H9 (cell line): ENCODE measurements at regions not wholly inside any gene's neighbourhood (a gene's known extent, or its start where the extent isn't known, plus 50 kb on each side); places are given as distances from the start of the nearest gene placed in this dataset.

ENCODE experiments used
- DNase-seq: peaks from one replicate; pipeline ENCODE4 v3.0.0-alpha.2; 2017
- H2AFZ ChIP-seq: one replicate; pipeline ENCODE4 v1.6.1; 2013; ENCODE audit warnings: mild to moderate bottlenecking, low read length, control low read depth, moderate library complexity
- H2AK5ac ChIP-seq: 2 replicates; pipeline ENCODE4 v1.6.1; 2013; ENCODE audit warnings: low read length, control low read depth, mixed read lengths; ENCODE audit not compliant: insufficient read length
- H2BK120ac ChIP-seq: one replicate; pipeline ENCODE4 v1.6.1; 2013; ENCODE audit warnings: low read depth, mild to moderate bottlenecking, low read length, control low read depth, inconsistent platforms; ENCODE audit not compliant: poor library complexity, severe bottlenecking
- H2BK12ac ChIP-seq: 2 replicates; pipeline ENCODE4 v1.6.1; 2013; ENCODE audit warnings: low read length, control low read depth, mixed read lengths, low read depth; ENCODE audit not compliant: insufficient read length
- H2BK15ac ChIP-seq: 2 replicates; pipeline ENCODE4 v1.6.1; 2013; ENCODE audit warnings: low read depth, low read length, control low read depth
- H2BK20ac ChIP-seq: one replicate; pipeline ENCODE4 v1.6.1; 2013; ENCODE audit warnings: low read depth, mild to moderate bottlenecking, low read length, control low read depth, inconsistent platforms; ENCODE audit not compliant: poor library complexity, severe bottlenecking
- H2BK5ac ChIP-seq: 2 replicates; pipeline ENCODE4 v1.6.1; 2013; ENCODE audit warnings: low read length, control low read depth, mixed read lengths; ENCODE audit not compliant: insufficient read length
- H3K14ac ChIP-seq: 2 replicates; pipeline ENCODE4 v1.6.1; 2013; ENCODE audit warnings: low read length, control low read depth; ENCODE audit not compliant: insufficient read depth
- H3K18ac ChIP-seq: 2 replicates; pipeline ENCODE4 v1.6.1; 2013; ENCODE audit warnings: low read depth, mild to moderate bottlenecking, mixed read lengths, low read length, control low read depth; ENCODE audit not compliant: insufficient read length
- H3K23ac ChIP-seq: 2 replicates; pipeline ENCODE4 v1.6.1; 2013; ENCODE audit warnings: low read length, control low read depth, mixed read lengths, low read depth; ENCODE audit not compliant: insufficient read length
- H3K23me2 ChIP-seq: 2 replicates; pipeline ENCODE4 v1.6.1; 2013; ENCODE audit warnings: low read depth, mild to moderate bottlenecking, mixed read lengths, low read length, control low read depth; ENCODE audit not compliant: insufficient read length, poor library complexity, severe bottlenecking
- H3K27ac ChIP-seq: 2 replicates; pipeline ENCODE4 v1.5.1; 2013; ENCODE audit warnings: low read length, control low read depth, mixed read lengths, low read depth; ENCODE audit not compliant: insufficient read length
- H3K27me3 ChIP-seq: 2 replicates; pipeline ENCODE4 v1.6.1; 2013; ENCODE audit warnings: low read length, control low read depth, inconsistent platforms; ENCODE audit not compliant: insufficient read depth
- H3K4ac ChIP-seq: 2 replicates; pipeline ENCODE4 v1.6.1; 2013; ENCODE audit warnings: low read depth, mild to moderate bottlenecking, control low read depth, inconsistent platforms, low read length, moderate library complexity
- H3K4me1 ChIP-seq: 2 replicates; pipeline ENCODE4 v1.6.1; 2013; ENCODE audit warnings: low read length, control low read depth, inconsistent platforms; ENCODE audit not compliant: insufficient read depth
- H3K4me2 ChIP-seq: 2 replicates; pipeline ENCODE4 v1.6.1; 2013; ENCODE audit warnings: low read length, control low read depth, mixed read lengths; ENCODE audit not compliant: insufficient read length, insufficient read depth
- H3K56ac ChIP-seq: 2 replicates; pipeline ENCODE4 v1.6.1; 2013; ENCODE audit warnings: low read depth, mild to moderate bottlenecking, mixed read lengths, low read length, control low read depth; ENCODE audit not compliant: insufficient read length
- H3K79me1 ChIP-seq: 2 replicates; pipeline ENCODE4 v1.6.1; 2013; ENCODE audit warnings: low read depth, mild to moderate bottlenecking, moderate library complexity, low read length, control low read depth, inconsistent platforms; ENCODE audit not compliant: insufficient read depth, poor library complexity, severe bottlenecking
- H3K79me2 ChIP-seq: 2 replicates; pipeline ENCODE4 v1.6.1; 2013; ENCODE audit warnings: low read length, control low read depth, inconsistent platforms; ENCODE audit not compliant: insufficient read depth
- H3K9ac ChIP-seq: 2 replicates; pipeline ENCODE4 v1.6.1; 2013; ENCODE audit warnings: low read length, control low read depth, mixed read lengths; ENCODE audit not compliant: insufficient read length; ENCODE audit errors: extremely low read depth
- H3K9me3 ChIP-seq: one replicate; pipeline ENCODE4 v1.6.1; 2013; ENCODE audit warnings: low read depth, low read length, inconsistent platforms; ENCODE audit not compliant: control insufficient read depth
- H3T11ph ChIP-seq: one replicate; pipeline ENCODE4 v1.6.1; 2013; ENCODE audit warnings: mild to moderate bottlenecking, low read length, control low read depth, inconsistent platforms
- H4K20me1 ChIP-seq: one replicate; pipeline ENCODE4 v1.6.1; 2013; ENCODE audit not compliant: control insufficient read depth, insufficient read length, insufficient read depth
- H4K5ac ChIP-seq: 2 replicates; pipeline ENCODE4 v1.6.1; 2013; ENCODE audit warnings: low read depth, mild to moderate bottlenecking, mixed read lengths, low read length, control low read depth; ENCODE audit not compliant: insufficient read length
- H4K8ac ChIP-seq: replicated peaks from 2 replicates; pipeline ENCODE4 v1.6.1; 2013; ENCODE audit warnings: low read length, control low read depth, mixed read lengths, low read depth; ENCODE audit not compliant: insufficient read length
- H4K91ac ChIP-seq: 2 replicates; pipeline ENCODE4 v1.6.1; 2013; ENCODE audit warnings: low read depth, mild to moderate bottlenecking, moderate library complexity, mixed read lengths, low read length, control low read depth; ENCODE audit not compliant: insufficient read length
- H3K27ac Mint-ChIP-seq, 3 experiments: 2 replicates in 2 of 3; 3 replicates in 1 of 3; pipeline ENCODE4 v1.8.0; 2020 to 2021; ENCODE audit warnings: mixed read lengths in 3 of 3, mild to moderate bottlenecking in 1 of 3, moderate library complexity in 1 of 3
- H3K27me3 Mint-ChIP-seq: 2 replicates; pipeline ENCODE4 v1.8.0; 2021; ENCODE audit warnings: low read depth, mild to moderate bottlenecking, moderate library complexity, mixed read lengths
- H3K36me3 Mint-ChIP-seq, 3 experiments: 2 replicates in 2 of 3; 3 replicates in 1 of 3; pipeline ENCODE4 v1.8.0; 2020 to 2021; ENCODE audit warnings: low read depth in 3 of 3, mixed read lengths in 3 of 3; ENCODE audit not compliant: insufficient read depth in 1 of 3
- H3K4me1 Mint-ChIP-seq, 2 experiments: 2 replicates each; pipeline ENCODE4 v1.8.0; 2020; ENCODE audit warnings: mixed read lengths in 2 of 2
- H3K4me3 Mint-ChIP-seq, 2 experiments: 2 replicates in 1 of 2; 3 replicates in 1 of 2; pipeline ENCODE4 v1.8.0; 2020 to 2021; ENCODE audit warnings: mild to moderate bottlenecking in 2 of 2, mixed read lengths in 2 of 2, moderate library complexity in 1 of 2
- H3K9me3 Mint-ChIP-seq, 2 experiments: 2 replicates in 1 of 2; 3 replicates in 1 of 2; pipeline ENCODE4 v1.8.0; 2020; ENCODE audit warnings: mild to moderate bottlenecking in 2 of 2, mixed read lengths in 2 of 2, moderate library complexity in 1 of 2
- WGBS: extraction: QIAGEN DNeasy Blood & Tissue Kit; methylation state at CpG from one replicate; pipeline ENCODE4 v1.1.7; 2013; ENCODE audit warnings: missing lambda C conversion rate, low lambda C conversion rate, mixed read lengths; ENCODE audit not compliant: insufficient read length; ENCODE audit errors: extremely low coverage; 5-methylcytosine and 5-hydroxymethylcytosine counted together
- TF ChIP-seq, protein P1 (sequence below): fragments of 200-600 bp; sonication (generic); conservative IDR thresholded peaks from 3 replicates; pipeline ENCODE4 v1.8.0; 2021; ENCODE audit warnings: antibody characterized with exemption, mild to moderate bottlenecking

DNA sequence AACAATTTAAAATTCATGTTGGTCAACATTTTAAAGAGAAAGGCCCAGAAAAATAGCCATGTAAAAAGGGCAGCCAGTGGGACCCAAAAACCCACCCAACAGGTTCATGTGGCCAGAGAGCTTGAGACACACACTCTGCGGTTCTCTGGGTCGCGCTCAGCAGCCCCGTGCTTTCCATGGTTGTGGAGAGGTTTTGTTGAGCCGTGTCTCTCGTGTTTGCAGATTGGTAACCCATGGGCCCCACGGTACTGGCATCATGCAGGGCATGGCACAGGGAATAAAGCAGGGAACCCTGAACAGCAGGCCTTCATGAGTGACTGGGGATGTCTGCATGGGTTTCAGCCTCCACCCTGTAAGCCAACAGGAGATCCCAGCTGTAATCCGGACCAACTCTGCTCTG is 127.7 kb upstream of the CST7 start:
- no peaks in the 10 kb centered on the region for H3K79me1 ChIP-seq
- Mint-ChIP-seq H3K4me1 (no peaks in the 10 kb centered on the region), H3K36me3 (no peaks in the 10 kb centered on the region), H3K27me3 (no peaks in the 10 kb centered on the region), H3K27ac (no peak overlapping the region), H3K9me3 (no peaks in the 10 kb centered on the region; a peak in 1 of 5 replicates), H3K4me3 (no peak overlapping the region)
- H3K23ac ChIP-seq: no peak overlapping the region
- TF ChIP-seq, protein P1, sequence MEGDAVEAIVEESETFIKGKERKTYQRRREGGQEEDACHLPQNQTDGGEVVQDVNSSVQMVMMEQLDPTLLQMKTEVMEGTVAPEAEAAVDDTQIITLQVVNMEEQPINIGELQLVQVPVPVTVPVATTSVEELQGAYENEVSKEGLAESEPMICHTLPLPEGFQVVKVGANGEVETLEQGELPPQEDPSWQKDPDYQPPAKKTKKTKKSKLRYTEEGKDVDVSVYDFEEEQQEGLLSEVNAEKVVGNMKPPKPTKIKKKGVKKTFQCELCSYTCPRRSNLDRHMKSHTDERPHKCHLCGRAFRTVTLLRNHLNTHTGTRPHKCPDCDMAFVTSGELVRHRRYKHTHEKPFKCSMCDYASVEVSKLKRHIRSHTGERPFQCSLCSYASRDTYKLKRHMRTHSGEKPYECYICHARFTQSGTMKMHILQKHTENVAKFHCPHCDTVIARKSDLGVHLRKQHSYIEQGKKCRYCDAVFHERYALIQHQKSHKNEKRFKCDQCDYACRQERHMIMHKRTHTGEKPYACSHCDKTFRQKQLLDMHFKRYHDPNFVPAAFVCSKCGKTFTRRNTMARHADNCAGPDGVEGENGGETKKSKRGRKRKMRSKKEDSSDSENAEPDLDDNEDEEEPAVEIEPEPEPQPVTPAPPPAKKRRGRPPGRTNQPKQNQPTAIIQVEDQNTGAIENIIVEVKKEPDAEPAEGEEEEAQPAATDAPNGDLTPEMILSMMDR: no peak
- H2BK12ac ChIP-seq: no peak overlapping the region
- WGBS: no CpG with 5 or more reads among the region's 8 CpGs
- no peaks in the 10 kb centered on the region for H3K27me3 ChIP-seq
- H2AK5ac ChIP-seq: no peak overlapping the region
- H3K4me2 ChIP-seq: no peak overlapping the region
- no peak overlapping the region for H2BK15ac ChIP-seq
- H3K9me3 ChIP-seq: no peaks in the 10 kb centered on the region
- H2BK5ac ChIP-seq: no peak overlapping the region
- H3K4me1 ChIP-seq: no peaks in the 10 kb centered on the region
- H3T11ph ChIP-seq: no peak overlapping the region
- H2BK20ac ChIP-seq: no peak overlapping the region
- no peaks in the 10 kb centered on the region for H3K23me2 ChIP-seq
- H2BK120ac ChIP-seq: no peak overlapping the region
- no peak for DNase-seq
- no peak overlapping the region for H3K27ac ChIP-seq
- H4K20me1 ChIP-seq: no peaks in the 10 kb centered on the region
- no peak overlapping the region for H3K4ac ChIP-seq
- H3K56ac ChIP-seq: no peak overlapping the region
- no peak overlapping the region for H4K91ac ChIP-seq
- no peaks in the 10 kb centered on the region for H3K79me2 ChIP-seq
- H3K18ac ChIP-seq: no peak overlapping the region
- no peak overlapping the region for H3K9ac ChIP-seq
- no peak overlapping the region for H4K8ac ChIP-seq
- no peak overlapping the region for H3K14ac ChIP-seq
- H2AFZ ChIP-seq: no peak overlapping the region
- H4K5ac ChIP-seq: no peak overlapping the region
